B cell (primary cell): ENCODE measurements at regions not wholly inside any gene's neighbourhood (a gene's known extent, or its start where the extent isn't known, plus 50 kb on each side); places are given as distances from the start of the nearest gene placed in this dataset.

ENCODE experiments used
- ATAC-seq: fragments of 200-7000 bp; cut with Tn5 transposase; one replicate; pipeline ENCODE4 v1.10.0; 2021; ENCODE audit warnings: low read depth, mild to moderate bottlenecking, moderate number of reproducible peaks, moderate library complexity
- CTCF ChIA-PET: fragments of 350-600 bp; sonication (Branson Sonifier 250); formaldehyde crosslinking; loops from one replicate; lab custom pipeline; 2021; ENCODE audit warnings: antibody characterized with exemption, inconsistent platforms; lab: Charles Lee
- POLR2A ChIA-PET: fragments of 350-600 bp; sonication (Branson Sonifier 250); formaldehyde crosslinking; loops from one replicate; lab custom pipeline; 2021; ENCODE audit warnings: antibody characterized with exemption; lab: Charles Lee
- DNase-seq: peaks from one replicate; pipeline ENCODE4 v3.0.0; 2013
- H2AFZ ChIP-seq: 2 replicates; pipeline ENCODE4 v1.6.1; 2012; ENCODE audit warnings: mild to moderate bottlenecking, low read depth, low read length; ENCODE audit not compliant: insufficient read depth, poor library complexity, severe bottlenecking
- H3K27ac ChIP-seq, 2 donors: 1 replicate in 1 of 2; 2 replicates in 1 of 2; pipeline ENCODE4 v1.5.1; 2012 to 2013; ENCODE audit warnings: low read length in 2 of 2, mild to moderate bottlenecking in 2 of 2, moderate library complexity in 1 of 2
- H3K27me3 ChIP-seq, 4 experiments: fragments of 200-600 bp in 1 of 4; sonication (generic) in 1 of 4; replicated peaks in 1 of 4; 1 replicate in 2 of 4; 2 replicates in 2 of 4; pipeline versions ENCODE4 v1.6.1 to v1.7.0; 2013 to 2016; ENCODE audit warnings: low read length in 3 of 4, mild to moderate bottlenecking in 2 of 4, mixed read lengths in 1 of 4, moderate library complexity in 1 of 4; ENCODE audit not compliant: insufficient read depth in 4 of 4, control insufficient read depth in 3 of 4; ENCODE audit errors: control extremely low read depth in 1 of 4
- H3K36me3 ChIP-seq, 2 experiments: replicated peaks in 1 of 2; 1 replicate in 1 of 2; 2 replicates in 1 of 2; pipeline versions ENCODE4 v1.6.1 to v1.7.1; 2013; ENCODE audit warnings: low read length in 1 of 2; ENCODE audit not compliant: insufficient read depth in 2 of 2, control insufficient read depth in 1 of 2; ENCODE audit errors: control extremely low read depth in 1 of 2, extremely low read depth in 1 of 2
- H3K4me1 ChIP-seq, 2 donors: fragments of 200-600 bp in 1 of 2; sonication (generic) in 1 of 2; 1 replicate in 1 of 2; 2 replicates in 1 of 2; pipeline versions ENCODE4 v1.5.1 to v1.6.1; 2013 to 2017; ENCODE audit warnings: low read length in 2 of 2; ENCODE audit not compliant: control insufficient read depth in 2 of 2, insufficient read depth in 2 of 2
- H3K4me2 ChIP-seq: replicated peaks from 2 replicates; pipeline ENCODE3; 2012; ENCODE audit warnings: mild to moderate bottlenecking, low read depth, low read length; ENCODE audit not compliant: poor library complexity, severe bottlenecking
- H3K4me3 ChIP-seq, 5 experiments: fragments of 200-600 bp in 1 of 5; sonication (generic) in 1 of 5; 1 replicate in 3 of 5; 2 replicates in 2 of 5; pipeline versions ENCODE4 v1.5.1 to v1.7.0; 2011 to 2016; ENCODE audit warnings: low read length in 4 of 5, mild to moderate bottlenecking in 4 of 5, low read depth in 2 of 5, control low read depth in 1 of 5, moderate library complexity in 1 of 5; ENCODE audit not compliant: insufficient read depth in 1 of 5; ENCODE audit errors: control extremely low read depth in 1 of 5, extremely low read depth in 1 of 5
- H3K79me2 ChIP-seq: fragments of 200-600 bp; sonication (generic); one replicate; pipeline ENCODE4 v1.6.0; 2016; ENCODE audit warnings: low read length; ENCODE audit not compliant: control insufficient read depth, insufficient read depth
- H3K9ac ChIP-seq: fragments of 200-600 bp; sonication (generic); 2 replicates; pipeline ENCODE4 v1.6.1; 2017; ENCODE audit warnings: mild to moderate bottlenecking, low read length, moderate library complexity
- H3K9me3 ChIP-seq, 3 donors: one replicate each; pipeline versions ENCODE4 v1.6.1 to v1.7.1; 2013; ENCODE audit warnings: low read length in 2 of 3; ENCODE audit not compliant: control insufficient read depth in 2 of 3, insufficient read depth in 1 of 3; ENCODE audit errors: control extremely low read depth in 1 of 3
- H4K20me1 ChIP-seq: 2 replicates; pipeline ENCODE4 v1.6.0; 2012; ENCODE audit warnings: mild to moderate bottlenecking, low read length; ENCODE audit not compliant: insufficient read depth, control insufficient read depth, poor library complexity, severe bottlenecking
- H3K27ac Mint-ChIP-seq: one replicate; pipeline ENCODE4 v1.8.0; 2021; ENCODE audit warnings: mixed read lengths
- H3K27me3 Mint-ChIP-seq: one replicate; pipeline ENCODE4 v1.8.0; 2021; ENCODE audit warnings: mixed read lengths
- H3K4me1 Mint-ChIP-seq: one replicate; pipeline ENCODE4 v1.8.0; 2021; ENCODE audit warnings: mixed read lengths
- H3K4me3 Mint-ChIP-seq: one replicate; pipeline ENCODE4 v1.8.0; 2021; ENCODE audit warnings: mixed read lengths
- H3K9me3 Mint-ChIP-seq: one replicate; pipeline ENCODE4 v1.8.0; 2022; ENCODE audit warnings: mixed read lengths; ENCODE audit not compliant: insufficient read depth
- EZH2 ChIP-seq: IDR thresholded peaks from 2 replicates; pipeline ENCODE4 v1.6.1; 2012; ENCODE audit warnings: borderline replicate concordance, low read depth, mild to moderate bottlenecking, moderate library complexity, low read length; ENCODE audit not compliant: insufficient read depth, poor library complexity, severe bottlenecking
- WGBS: methylation state at CpG from one replicate; pipeline ENCODE4 v1.1.5; 2013; ENCODE audit warnings: missing lambda C conversion rate; ENCODE audit not compliant: insufficient coverage; 5-methylcytosine and 5-hydroxymethylcytosine counted together
- intact Hi-C: fragments of 100-400 bp; cut with micrococcal nuclease; formaldehyde crosslinking; loops from one replicate; pipeline ENCODE4 v1.10.0; 2022
- TF ChIP-seq, protein P1 (sequence below): fragments of 200-600 bp; IDR thresholded peaks from one replicate; pipeline ENCODE4 v1.8.0; 2022; ENCODE audit warnings: antibody characterized with exemption, mild to moderate bottlenecking

DNA sequence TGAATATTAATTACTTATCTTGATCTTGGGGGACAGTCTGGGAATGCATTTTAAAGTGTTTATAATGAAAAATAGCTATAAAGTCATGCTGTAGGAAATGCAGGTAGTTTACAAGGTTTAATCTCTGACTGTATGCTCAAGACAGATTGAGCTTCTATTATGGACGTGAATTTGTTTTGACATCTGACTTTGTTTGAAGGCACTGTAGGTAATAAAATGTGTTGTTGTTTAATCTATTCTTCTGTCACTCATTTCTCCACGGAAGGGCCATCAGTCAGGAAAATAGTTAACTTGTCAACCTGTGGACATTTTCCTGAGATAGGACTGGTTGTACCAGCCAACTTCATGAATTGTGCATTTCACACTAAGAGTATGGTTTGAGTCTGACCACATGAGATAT, 893.1 kb upstream of the SLITRK6 start:
- intact Hi-C loops = no loop called here
- Histone ChIP-seq H3K36me3 (no peaks in the 10 kb centered on the region), H3K9me3 (peaks cover 0 to 7% (median 0%) of the 10 kb centered on the region in 3 donors), H2AFZ (no peak overlapping the region), H3K27ac (no peak overlapping the region), H3K9ac (no peak overlapping the region), H3K79me2 (no peaks in the 10 kb centered on the region), H4K20me1 (no peaks in the 10 kb centered on the region), H3K4me2 (no peak overlapping the region), H3K4me3 (no peak overlapping the region), H3K27me3 (no peaks in the 10 kb centered on the region), H3K4me1 (no peaks in the 10 kb centered on the region)
- no peak overlapping the region for H3K27ac Mint-ChIP-seq
- H3K4me1 Mint-ChIP-seq = no peaks in the 10 kb centered on the region
- H3K4me3 Mint-ChIP-seq = no peak overlapping the region
- ChIA-PET CTCF (no interaction called here), POLR2A (no interaction called here)
- no peaks in the 10 kb centered on the region for H3K9me3 Mint-ChIP-seq
- H3K27me3 Mint-ChIP-seq = no peaks in the 10 kb centered on the region
- TF ChIP-seq EZH2 = no peak
- TF ChIP-seq, protein P1, sequence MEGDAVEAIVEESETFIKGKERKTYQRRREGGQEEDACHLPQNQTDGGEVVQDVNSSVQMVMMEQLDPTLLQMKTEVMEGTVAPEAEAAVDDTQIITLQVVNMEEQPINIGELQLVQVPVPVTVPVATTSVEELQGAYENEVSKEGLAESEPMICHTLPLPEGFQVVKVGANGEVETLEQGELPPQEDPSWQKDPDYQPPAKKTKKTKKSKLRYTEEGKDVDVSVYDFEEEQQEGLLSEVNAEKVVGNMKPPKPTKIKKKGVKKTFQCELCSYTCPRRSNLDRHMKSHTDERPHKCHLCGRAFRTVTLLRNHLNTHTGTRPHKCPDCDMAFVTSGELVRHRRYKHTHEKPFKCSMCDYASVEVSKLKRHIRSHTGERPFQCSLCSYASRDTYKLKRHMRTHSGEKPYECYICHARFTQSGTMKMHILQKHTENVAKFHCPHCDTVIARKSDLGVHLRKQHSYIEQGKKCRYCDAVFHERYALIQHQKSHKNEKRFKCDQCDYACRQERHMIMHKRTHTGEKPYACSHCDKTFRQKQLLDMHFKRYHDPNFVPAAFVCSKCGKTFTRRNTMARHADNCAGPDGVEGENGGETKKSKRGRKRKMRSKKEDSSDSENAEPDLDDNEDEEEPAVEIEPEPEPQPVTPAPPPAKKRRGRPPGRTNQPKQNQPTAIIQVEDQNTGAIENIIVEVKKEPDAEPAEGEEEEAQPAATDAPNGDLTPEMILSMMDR = no peak
- ATAC-seq (no peak), DNase-seq (no peak)
- WGBS = no CpG with 5 or more reads among the region's 2 CpGs

DNA sequence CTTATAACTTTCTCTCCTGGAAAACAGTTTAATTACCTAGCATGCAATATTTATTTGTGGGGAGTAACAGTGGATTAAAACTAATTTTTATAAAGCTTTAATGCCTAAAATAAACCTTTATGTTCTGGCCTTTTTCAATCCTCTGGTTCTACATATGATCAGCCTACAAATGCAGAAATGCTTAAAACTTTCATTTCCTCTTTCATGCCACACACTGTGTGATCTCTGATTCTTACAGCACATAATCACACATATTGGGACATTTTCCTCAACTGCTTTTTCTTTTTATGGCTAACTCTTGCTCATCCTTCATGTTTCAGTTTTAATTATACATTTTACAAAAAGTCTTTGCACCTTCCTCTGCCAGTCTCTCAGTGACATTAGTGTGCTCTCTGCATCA, 910.8 kb upstream of the SLITRK6 start:
- H3K9me3 ChIP-seq = no peaks in the 10 kb centered on the region
- DNase-seq = no peak
- Mint-ChIP-seq H3K27me3 (no peaks in the 10 kb centered on the region), H3K4me1 (no peaks in the 10 kb centered on the region), H3K27ac (no peak overlapping the region), H3K9me3 (no peaks in the 10 kb centered on the region), H3K4me3 (no peak overlapping the region)
- no peak overlapping the region for H2AFZ ChIP-seq
- no peak overlapping the region for H3K4me3 ChIP-seq
- H3K79me2 ChIP-seq = no peaks in the 10 kb centered on the region
- CTCF ChIA-PET = no interaction called here
- no peak overlapping the region for H3K4me2 ChIP-seq
- H3K27ac ChIP-seq = no peak overlapping the region
- ATAC-seq = no peak
- no peaks in the 10 kb centered on the region for H4K20me1 ChIP-seq
- H3K9ac ChIP-seq = no peak overlapping the region
- POLR2A ChIA-PET = no interaction called here
- H3K4me1 ChIP-seq = no peaks in the 10 kb centered on the region
- TF ChIP-seq, protein P1 = no peak
- TF ChIP-seq EZH2 = no peak
- no peaks in the 10 kb centered on the region for H3K27me3 ChIP-seq
- H3K36me3 ChIP-seq = no peaks in the 10 kb centered on the region
- intact Hi-C loops = no loop called here
